Stimulated activated CD8-positive, alpha-beta memory T cell treated with anti-CD3 and anti-CD28 coated beads, Interleukin-15, amount 100 ng/mL, for 4 hours (primary cell): ENCODE measurements at regions not wholly inside any gene's neighbourhood (a gene's known extent, or its start where the extent isn't known, plus 50 kb on each side); places are given as distances from the start of the nearest gene placed in this dataset.

Experiments
- DNase-seq, 2 donors: peaks; one replicate each; pipeline ENCODE4 v3.0.0-alpha.2; 2020; ENCODE audit warnings: low read depth in 2 of 2

DNA sequence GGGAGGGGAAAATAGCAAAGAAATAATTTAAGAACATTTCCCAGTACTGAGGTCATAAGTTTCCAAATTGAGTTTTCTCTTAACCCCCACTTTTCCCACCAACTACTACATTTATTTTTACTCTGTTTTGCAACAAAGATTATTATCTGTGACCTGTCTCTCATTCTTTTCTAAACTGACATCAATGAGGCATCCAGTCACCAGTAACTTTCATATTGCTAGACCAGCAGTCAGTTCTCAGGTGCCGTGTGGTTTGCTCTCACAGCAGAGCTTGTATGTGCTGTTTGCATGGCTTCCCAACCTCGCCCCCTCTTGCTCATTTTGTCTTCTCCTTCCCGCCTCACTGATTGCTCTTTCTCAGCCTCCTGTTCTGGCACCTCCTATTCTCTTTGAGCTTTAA lies 1091.3 kb downstream of the TBC1D22A start:
- no peak for DNase-seq

DNA sequence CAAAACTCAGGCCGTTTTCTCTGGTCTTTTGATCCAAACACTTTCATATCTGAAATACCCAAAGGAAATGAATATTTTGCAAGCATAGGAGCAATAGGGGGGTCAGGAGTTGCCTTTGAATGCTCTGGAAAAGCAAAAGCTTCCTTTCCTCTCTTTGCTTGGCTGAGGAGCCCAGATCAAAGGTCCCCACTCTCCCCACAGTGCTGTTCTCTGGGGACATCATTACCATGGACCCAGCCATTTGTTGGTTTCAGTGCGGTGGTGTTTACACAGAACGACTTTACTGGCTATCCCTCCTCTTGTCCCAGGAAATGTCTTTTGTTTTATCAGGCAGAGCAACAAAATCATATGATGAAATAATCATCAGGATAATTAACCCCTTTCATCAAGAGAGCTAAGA lies 1089.1 kb downstream of the TBC1D22A start:
- DNase-seq = no peak

DNA sequence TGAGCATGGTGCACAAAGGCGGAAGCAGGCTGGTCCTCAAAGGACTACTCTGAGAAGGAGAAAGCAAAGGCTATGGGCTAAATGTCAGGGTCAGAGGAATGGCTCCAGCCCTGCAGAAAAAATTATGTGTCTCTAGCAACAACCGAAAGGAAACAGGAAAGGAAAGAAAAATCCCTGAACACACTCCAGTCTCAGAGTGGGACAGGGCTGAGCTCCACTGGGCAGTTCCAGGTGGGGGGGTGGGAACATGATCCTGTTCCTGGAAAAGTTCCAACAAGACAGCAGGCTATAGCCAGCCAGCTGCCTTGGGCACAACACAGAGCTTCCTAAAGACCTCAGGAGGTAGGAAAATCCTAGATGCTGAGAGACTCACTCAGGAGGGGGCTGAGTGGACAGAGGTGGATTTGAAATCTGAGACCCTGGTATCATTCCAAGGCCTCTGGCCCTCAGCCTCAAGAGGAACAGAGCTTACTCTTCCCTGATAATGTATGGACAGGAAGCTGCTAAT lies 1088.2 kb downstream of the TBC1D22A start:
- no peak for DNase-seq

DNA sequence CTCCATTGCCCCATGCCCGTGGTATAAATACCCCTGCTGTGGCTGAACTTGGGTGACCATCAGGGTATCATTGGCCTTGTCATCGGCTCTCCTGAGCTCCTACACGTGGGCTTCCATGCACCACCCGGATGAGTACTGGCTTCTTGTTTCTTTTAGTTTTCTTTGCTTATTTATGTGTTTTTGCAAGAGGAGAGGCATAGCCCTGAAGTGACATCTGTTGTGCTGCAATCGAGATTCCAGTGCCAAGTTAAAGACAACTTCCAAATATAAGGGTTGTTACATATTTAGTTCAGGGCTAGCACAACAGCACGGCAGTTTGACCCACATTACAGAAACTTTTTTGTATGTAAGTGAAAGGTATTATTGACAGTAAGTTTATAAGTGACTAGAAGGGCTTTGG lies 1087.1 kb downstream of the TBC1D22A start:
- DNase-seq = no peak

DNA sequence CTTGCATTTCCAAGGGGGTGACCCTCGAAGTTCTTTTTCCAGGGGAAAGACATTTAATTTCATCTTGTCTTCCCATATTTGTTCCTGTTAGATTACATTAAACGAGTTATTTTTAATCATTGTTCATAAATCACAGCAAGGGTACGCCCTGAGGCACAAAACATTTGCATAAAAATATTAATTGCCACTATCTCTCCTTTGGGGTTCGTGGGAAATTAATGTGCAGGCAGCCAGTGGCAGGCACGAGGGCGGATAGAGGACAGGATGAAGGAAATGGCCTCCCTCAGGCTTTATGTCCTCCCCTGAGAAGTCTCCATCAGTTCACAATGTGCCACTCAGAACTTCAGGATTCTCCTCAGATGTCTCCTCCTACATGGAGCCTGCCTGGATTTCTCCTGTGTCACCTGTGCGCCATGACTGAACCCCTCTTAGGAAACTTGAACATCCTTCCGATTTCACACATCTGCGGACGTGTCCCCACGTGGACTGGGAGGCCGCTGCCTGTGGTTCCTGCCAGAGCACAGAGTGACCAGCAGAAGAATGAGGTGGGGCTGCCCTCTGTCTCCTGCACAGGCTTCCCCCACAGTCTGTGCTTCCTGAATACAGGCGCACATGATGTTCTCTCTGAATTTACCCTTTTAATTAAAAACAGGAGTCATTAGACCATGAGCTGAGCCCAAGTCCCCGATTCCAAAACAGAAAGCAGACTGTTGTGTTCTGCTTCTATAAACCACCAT lies 1085.9 kb downstream of the TBC1D22A start:
- no peak for DNase-seq

DNA sequence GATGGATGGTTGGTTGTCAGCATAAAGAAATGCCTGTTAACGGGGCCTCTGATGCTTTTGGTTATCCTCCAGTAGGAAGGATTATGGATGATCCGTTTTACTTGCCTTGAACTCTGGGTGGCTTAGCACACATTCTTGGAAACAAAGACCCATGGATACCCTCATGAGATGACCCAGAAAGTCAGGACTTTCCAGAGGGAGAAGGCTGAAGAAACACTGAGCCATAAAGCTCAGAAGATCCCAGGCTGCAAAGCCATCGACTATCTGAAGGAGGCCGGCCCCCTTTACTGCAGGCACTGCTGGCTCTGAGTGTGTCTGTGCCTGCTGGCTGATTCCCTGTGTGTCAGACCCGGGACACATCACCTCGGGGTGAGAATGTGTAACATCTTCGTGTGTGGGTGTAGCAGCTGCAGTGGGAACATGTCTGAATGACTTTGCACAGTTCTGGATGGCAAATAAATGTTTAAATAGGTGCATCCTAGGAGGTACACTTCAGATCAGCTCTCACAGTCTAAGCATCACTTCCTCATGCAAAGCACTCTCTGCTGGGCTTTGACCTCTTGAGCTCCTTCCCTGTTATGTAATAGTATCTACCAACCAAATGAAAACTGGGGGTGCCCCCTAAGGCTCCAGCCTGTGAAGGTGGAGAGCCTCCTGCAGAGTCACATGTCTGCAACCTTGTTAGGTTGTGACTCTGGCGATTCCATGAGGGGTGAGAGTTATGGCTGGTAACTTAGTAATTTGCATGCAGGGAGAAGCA lies 1084.9 kb downstream of the TBC1D22A start:
- DNase-seq = no peak

DNA sequence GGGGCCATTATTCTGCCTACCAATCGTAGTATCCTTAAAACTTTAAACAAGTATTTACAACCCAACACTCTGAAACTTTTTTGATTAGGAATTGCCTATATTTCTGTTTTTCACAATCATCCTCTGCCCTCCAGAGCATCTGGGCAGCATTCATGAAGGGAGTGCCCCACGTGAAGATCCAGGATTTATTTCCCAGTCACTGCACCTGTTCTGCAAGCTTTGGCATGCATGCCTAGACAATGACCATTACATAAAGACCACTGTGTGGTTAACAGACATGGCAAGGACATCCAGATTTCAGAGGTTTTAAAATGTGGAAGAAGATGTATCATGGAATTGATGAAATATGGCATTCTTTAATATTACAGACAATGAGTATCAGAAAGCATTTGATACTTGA lies 1083.8 kb downstream of the TBC1D22A start:
- DNase-seq = no peak

DNA sequence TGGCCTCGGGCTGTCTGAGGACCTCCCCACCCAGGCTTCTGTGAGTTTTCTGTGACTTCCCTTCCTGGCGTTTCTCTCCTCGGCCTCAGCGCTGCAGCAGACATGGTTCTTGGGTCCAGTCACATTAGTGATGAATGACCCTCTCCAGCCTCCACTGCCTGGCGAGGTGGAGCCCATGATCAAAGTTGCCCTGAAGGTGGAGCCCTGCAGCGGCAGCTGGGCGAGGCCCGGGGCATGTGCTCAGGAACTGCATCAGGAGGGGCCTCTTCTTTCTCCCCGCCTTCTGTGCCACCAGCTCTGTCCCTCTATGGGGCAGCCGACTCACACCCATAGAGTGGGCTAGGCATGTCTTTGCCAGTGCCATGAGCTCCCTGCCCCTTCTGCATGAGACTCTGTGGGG lies 1079.7 kb downstream of the TBC1D22A start:
- DNase-seq = no peak

DNA sequence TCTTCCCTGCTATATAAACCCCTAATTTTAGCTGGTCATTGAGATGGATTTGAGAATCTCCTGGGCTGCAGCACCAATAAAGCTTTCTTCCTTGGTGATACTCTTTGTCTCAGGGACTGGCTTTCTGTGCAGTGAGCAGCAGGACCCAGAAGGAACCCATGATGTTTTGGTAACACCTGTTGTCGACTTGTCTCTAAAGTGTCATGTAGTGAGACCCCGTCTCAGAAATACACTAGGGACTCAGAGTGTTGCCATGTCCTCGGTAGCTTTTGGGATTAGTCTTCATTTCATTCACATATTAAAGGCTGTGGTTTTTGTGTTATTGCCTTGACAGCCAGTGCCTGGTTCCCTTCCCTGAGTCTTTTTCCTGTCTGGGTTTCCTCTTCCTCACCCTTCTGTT lies 1078.7 kb downstream of the TBC1D22A start:
- DNase-seq = no peak

DNA sequence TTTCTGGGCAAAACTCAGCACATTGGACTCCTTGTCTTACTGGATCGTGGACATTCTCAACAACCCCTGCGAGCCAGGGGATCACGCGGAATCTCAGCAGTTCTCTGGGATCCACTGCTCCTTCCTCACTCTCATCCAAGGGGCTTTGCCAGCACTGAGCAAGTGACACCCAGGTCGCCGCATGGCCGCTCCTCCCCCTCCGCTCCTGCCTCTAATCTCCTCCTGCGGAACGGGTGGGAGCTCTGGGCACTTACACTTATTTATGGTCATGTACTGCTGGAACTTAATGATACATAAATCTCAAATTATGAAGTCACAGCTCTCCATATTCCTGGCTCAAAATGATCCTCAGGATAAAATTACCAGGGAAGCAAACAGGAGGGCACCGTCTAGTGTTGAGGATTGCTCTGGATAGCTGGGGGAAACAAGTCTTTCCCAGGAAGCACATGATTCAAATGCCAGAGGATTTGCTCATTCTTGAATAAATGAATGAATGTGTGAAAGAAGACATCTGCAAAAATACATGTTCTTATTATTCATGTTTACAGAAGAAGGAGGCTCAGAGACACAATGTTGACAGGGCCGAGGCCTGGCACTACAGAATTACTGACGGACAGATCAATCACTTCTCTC lies 1077.3 kb downstream of the TBC1D22A start:
- DNase-seq = no peak

DNA sequence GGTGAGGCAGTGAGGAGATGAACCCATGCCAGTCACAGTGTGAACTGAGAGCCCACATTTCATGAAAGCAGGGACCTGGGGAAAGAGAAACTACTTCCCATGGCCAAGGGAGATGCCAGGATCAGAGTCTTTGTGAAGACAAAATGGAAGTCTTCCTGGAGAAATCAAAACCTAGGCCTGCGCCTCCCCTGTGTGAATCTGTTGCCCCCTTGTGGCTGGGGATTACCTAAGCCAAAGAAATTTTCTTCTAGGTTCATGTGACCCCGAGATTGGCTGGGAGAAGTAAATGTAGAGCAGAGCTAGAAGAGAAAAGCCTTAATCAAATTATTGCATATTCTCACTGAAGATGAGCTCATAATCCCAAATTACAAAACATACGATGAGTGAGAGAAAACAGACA lies 1075.3 kb downstream of the TBC1D22A start:
- no peak for DNase-seq

DNA sequence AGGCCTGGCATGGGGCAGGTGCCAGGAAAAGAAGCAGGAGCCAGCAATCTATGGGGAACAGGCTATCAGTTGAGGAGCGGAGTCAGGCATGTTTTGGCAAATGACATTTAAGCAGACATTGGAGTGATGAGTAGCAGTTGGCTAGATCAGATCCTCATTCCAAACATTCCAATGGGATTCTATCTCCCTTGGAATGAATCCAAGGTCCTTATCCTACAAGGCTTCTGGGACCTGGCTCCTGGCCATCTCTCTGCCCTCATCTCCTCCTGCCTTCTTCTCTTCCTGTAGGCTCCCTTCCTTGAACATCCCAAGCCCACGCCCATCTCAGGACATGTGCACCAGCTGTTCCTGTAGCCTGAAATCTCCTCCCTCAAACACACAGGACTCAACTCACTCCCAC lies 1074.5 kb downstream of the TBC1D22A start:
- DNase-seq = no peak

DNA sequence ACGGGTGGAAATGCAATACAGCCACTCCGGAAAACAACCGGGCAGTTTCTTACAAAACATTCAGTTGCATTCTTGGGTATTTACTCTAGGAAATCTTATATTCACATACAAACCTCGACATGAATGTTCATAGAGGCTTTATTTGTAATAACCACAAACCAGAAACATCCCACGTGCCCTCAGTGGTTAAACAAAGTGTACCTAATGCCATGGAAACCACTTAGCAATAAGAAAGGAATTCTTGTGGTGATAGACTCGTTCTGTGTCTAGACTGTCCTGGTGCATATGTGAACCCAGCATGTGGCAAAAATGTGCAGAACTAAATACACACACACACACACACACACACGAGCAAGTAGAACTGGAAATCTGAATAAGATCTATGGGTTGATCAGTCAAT lies 1073.3 kb downstream of the TBC1D22A start:
- no peak for DNase-seq

DNA sequence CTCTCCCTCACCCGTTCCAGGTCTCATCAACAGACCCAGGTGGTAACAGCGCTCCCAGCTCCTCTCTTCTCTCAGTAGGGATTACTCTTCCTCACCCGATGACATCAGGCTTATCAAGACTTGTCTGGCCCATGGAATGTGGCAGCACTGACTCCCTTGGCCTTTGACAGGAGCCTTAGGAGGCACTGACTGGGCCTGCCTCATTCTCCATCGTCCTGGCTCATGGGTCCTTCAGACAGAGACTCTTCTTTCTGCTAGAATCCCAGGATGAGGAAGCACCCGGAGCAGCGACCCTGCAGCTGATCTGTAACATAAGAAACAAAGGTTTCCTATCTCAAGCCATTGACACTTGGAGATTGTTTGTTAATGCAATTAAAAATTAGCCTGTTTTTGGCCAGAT lies 1063.6 kb downstream of the TBC1D22A start:
- DNase-seq = no peak

DNA sequence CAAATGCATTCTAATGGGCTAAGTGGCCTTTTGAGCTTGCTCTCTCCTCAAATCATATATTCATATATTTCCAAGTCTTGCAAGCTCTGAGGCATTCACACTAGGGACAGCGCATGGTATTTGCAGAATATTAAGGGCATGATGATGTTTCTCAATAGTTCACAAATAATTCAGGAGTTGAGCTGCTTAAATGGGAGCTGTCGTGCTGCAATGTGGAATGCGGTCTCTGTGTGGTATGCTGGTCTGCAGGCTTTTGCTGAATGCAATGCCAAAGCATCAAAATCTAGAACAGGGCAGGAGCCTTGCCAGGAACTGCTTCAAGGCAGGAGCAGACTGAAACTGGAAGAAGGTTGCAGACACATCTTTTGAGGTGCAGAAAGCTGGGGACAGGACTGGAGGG lies 1060.0 kb downstream of the TBC1D22A start:
- no peak for DNase-seq

DNA sequence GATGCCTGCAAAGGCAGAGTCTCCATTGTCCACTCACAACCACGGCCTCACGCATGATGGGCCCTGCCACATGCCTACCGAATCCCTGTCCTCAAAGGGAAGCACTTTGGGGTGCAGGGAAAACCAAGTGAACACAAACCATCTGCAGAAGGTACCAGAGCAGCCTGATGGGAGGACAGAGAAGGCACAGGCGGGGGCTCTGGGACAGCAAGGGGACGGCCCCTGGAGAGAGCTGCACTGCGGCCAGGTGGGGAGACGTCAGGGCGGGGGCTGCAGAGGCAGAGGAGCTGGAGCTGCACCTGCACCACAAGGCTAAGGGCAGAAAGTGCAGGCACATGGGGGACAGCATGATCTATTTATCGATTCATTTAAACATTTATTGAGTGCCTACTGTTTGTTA lies 1056.0 kb downstream of the TBC1D22A start:
- no peak for DNase-seq

DNA sequence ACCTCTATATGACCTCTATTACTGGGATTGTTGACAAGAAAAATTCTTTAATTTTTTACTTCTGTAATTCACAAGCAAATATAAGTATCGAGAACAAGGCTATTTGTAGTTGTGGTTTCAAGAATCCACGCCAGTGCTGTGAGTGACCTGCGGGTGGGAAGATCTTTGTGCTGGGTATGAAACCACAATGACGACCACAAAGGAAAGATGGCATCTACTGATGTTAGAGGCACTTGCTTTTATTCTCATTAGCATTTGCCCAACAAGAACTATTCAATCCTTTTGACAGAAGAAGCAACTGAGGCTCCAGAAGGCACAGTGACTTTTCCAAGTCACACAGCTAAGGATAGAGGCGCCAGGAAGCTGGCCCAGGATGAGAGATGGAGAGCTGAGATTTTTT lies 1054.9 kb downstream of the TBC1D22A start:
- no peak for DNase-seq

DNA sequence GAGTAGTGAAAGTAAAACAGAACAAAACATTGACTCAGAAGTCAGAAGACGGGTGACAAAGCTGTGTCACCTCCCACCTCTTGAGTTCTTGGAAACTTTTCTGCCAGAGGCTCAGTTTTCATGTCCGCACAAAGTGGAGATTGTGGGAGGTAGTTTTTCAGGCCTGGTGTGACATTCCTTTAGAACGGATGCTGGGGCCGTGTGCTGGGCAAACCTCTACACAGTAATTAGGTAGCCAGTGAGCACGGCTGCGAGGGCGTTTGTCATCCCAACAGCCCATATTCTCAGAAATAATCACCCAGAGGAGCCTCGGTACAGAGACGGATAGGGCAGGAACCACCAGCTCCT lies 1054.4 kb downstream of the TBC1D22A start:
- no peak for DNase-seq

DNA sequence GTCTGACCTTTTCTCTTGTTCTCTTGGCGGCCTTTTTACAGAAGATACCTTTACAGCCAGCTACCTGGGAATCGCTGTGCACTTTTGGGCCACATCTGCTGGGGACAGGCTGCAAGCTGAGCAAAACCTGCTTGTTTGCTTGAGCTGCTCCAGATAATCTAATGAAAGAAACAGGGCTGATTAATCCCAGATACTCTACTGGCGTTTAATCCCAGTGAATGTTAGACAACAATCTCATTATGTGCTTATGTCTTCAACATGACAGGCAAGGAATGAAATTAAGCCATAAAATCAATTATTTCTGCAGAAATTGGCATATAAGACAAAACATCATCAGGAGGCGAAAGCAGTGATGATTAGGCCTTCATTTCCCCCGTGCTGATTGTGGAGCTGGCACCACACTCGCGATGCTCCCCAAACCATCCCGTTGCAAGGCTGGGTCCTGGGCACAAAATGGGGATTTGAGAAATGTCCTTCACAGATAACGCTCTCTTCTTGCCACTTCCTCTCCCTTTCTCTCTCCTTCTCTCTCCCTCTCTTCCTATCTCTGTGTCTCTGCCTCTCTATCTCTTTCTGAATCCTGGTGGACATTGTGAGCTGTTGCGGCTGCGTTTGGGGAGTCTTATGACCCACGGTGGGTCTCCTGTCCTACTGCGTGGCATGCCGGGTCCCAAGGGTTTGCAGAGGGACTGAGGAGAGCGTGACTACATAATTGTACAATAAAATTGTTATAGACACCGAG lies 1053.8 kb downstream of the TBC1D22A start:
- no peak for DNase-seq

DNA sequence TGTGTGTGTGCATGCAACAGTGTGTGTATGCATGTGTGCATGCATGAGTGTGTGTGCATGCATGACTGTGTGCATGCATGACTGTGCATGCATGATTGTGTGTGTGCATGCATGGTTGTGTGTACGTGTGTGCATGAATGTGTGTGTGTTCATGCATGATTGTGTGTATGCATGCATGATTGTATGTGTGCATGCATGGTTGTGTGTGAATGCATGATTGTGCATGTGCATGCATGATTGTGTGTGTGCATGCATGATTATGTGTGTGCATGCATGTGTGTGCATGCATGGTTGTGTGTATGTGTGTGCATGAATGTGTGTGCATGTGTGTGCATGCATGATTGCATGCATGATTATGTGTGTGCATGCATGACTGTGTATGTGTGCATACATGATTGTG lies 1052.0 kb downstream of the TBC1D22A start:
- no peak for DNase-seq

DNA sequence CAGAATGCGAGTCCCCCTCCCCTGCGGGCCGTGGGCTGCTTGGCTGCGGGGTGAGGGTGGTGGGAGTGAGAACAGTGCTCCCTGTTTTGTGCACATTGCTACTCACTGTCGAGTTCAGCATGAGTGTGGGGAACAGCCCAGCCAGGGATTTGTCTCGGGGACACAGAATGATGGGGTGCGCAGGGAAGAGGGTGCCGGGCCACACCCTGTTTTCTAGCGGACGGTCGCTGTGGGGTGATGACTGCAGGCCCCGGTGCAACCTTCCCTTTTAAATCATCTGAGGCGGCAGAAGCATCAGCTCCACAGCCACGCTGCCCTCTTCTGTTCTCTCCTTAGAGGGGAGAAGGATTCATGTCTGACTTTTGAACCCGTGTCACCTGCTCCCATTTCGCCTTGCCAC lies 1051.2 kb downstream of the TBC1D22A start:
- DNase-seq = no peak

DNA sequence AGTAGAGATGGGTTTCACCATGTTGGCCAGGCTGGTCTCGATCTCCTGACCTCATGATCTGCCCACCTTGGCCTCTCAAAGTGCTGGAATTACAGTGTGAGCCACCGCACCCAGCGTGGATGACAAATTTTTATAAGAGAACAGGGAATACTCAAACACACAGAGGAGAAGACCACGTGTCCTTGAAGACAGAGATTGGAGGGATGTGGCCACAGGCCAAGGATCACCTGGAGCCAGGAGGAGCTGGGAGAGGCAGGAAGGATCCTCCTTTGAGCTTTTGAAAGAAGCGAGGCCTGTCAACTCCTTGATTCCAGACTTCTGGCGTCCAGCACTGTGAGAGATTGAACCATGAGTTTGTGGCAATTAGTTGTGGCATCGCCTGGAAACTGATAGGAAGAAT lies 1049.5 kb downstream of the TBC1D22A start:
- DNase-seq = no peak
